Peyer's patch (tissue), 4 donors: ENCODE measurements at regions not wholly inside any gene's neighbourhood (a gene's known extent, or its start where the extent isn't known, plus 50 kb on each side); places are given as distances from the start of the nearest gene placed in this dataset.

Experiments used
- DNase-seq, 3 donors: peaks; one replicate each; pipeline ENCODE4 v3.0.0-alpha.2; 2017 to 2019
- H3K27ac ChIP-seq, 4 donors: fragments of 200-600 bp; sonication (generic); one replicate each; pipeline ENCODE4 v1.5.1; 2016 to 2019
- H3K27me3 ChIP-seq, 2 donors: fragments of 200-600 bp; sonication (generic); one replicate each; pipeline ENCODE4 v1.5.1; 2019
- H3K36me3 ChIP-seq, 3 donors: fragments of 200-600 bp; sonication (generic); one replicate each; pipeline ENCODE4 v1.5.1; 2016 to 2019
- H3K4me1 ChIP-seq, 4 donors: fragments of 200-600 bp; sonication (generic); one replicate each; pipeline ENCODE4 v1.5.1; 2016 to 2019
- H3K4me3 ChIP-seq, 4 donors: fragments of 200-600 bp; sonication (generic); 1 replicate in 3 of 4; 2 replicates in 1 of 4; pipeline ENCODE4 v1.5.1; 2016 to 2019; ENCODE audit warnings: mild to moderate bottlenecking in 1 of 4
- H3K9me3 ChIP-seq, 4 donors: fragments of 200-600 bp; sonication (generic); one replicate each; pipeline ENCODE4 v1.5.1; 2016 to 2019; ENCODE audit warnings: mild to moderate bottlenecking in 1 of 4
- CTCF ChIP-seq, 6 experiments: fragments of 450-650 bp in 4 of 6; fragments of 200-600 bp in 2 of 6; sonication (generic) in 1 of 6; IDR thresholded peaks; one replicate each; pipeline ENCODE4 v1.5.1; 2017 to 2019; ENCODE audit warnings: antibody characterized with exemption in 6 of 6, mild to moderate bottlenecking in 3 of 6, moderate library complexity in 1 of 6
- POLR2A ChIP-seq, 2 donors: fragments of 450-650 bp; IDR thresholded peaks; one replicate each; pipeline ENCODE4 v1.5.1; 2017; ENCODE audit warnings: antibody characterized with exemption in 2 of 2, mild to moderate bottlenecking in 2 of 2, moderate library complexity in 2 of 2

- H3K27ac ChIP-seq = no peak overlapping the region
- no peak for DNase-seq
Observed at GRCh38 chr6:14929291-14929690, 316.6 kb upstream of the JARID2 start.

GRCh38 chr6:14930366-14930989 is 315.4 kb upstream of the JARID2 start:
- H3K4me3 ChIP-seq = no peak overlapping the region
- H3K9me3 ChIP-seq = no peaks in the 10 kb centered on the region
- H3K36me3 ChIP-seq = no peaks in the 10 kb centered on the region
- H3K27me3 ChIP-seq = no peaks in the 10 kb centered on the region
- H3K4me1 ChIP-seq = peaks cover 0 to 8% (median 1%) of the 10 kb centered on the region in 4 donors
- H3K27ac ChIP-seq = peak overlapping the region in 1 of 4 donors; percentile 34
- DNase-seq = peak in 1 of 3 donors; percentile 62
- no peak for TF ChIP-seq POLR2A (IDR thresholded peaks at IDR 0.05)
- no peak for TF ChIP-seq CTCF (IDR thresholded peaks at IDR 0.05)

More at GRCh38 chr6:14929291-14929690, 316.6 kb upstream of the JARID2 start:
- no peaks in the 10 kb centered on the region for H3K36me3 ChIP-seq
- no peak overlapping the region for H3K4me3 ChIP-seq
- no peaks in the 10 kb centered on the region for H3K9me3 ChIP-seq
- H3K4me1 ChIP-seq = peaks cover 0 to 11% (median 1%) of the 10 kb centered on the region in 4 donors
- TF ChIP-seq CTCF (IDR thresholded peaks at IDR 0.05) = no peak
- TF ChIP-seq POLR2A (IDR thresholded peaks at IDR 0.05) = no peak
- H3K27me3 ChIP-seq = no peaks in the 10 kb centered on the region

- DNase-seq = no peak
Observed at GRCh38 chr6:14932485-14933182, 313.2 kb upstream of the JARID2 start.

GRCh38 chr6:14933183-14933544 is 312.7 kb upstream of the JARID2 start:
- no peak for TF ChIP-seq CTCF (IDR thresholded peaks at IDR 0.05)
- no peak for TF ChIP-seq POLR2A (IDR thresholded peaks at IDR 0.05)
- Histone ChIP-seq H3K27ac (no peak overlapping the region), H3K9me3 (no peaks in the 10 kb centered on the region), H3K4me3 (no peak overlapping the region), H3K27me3 (no peaks in the 10 kb centered on the region), H3K4me1 (peaks cover 0 to 8% (median 1%) of the 10 kb centered on the region in 4 donors), H3K36me3 (no peaks in the 10 kb centered on the region)
- DNase-seq = no peak

More at GRCh38 chr6:14932485-14933182, 313.2 kb upstream of the JARID2 start:
- no peaks in the 10 kb centered on the region for H3K36me3 ChIP-seq
- no peaks in the 10 kb centered on the region for H3K27me3 ChIP-seq
- TF ChIP-seq POLR2A (IDR thresholded peaks at IDR 0.05) (no peak), CTCF (IDR thresholded peaks at IDR 0.05) (no peak)
- H3K9me3 ChIP-seq = no peaks in the 10 kb centered on the region
- no peak overlapping the region for H3K4me3 ChIP-seq
- H3K27ac ChIP-seq = no peak overlapping the region
- peaks cover 0 to 8% (median 1%) of the 10 kb centered on the region in 4 donors for H3K4me1 ChIP-seq

GRCh38 chr6:14934013-14934412 is 311.9 kb upstream of the JARID2 start:
- TF ChIP-seq CTCF (IDR thresholded peaks at IDR 0.05) = no peak
- TF ChIP-seq POLR2A (IDR thresholded peaks at IDR 0.05) = no peak
- Histone ChIP-seq H3K4me3 (no peak overlapping the region), H3K36me3 (no peaks in the 10 kb centered on the region), H3K4me1 (peaks cover 0 to 8% (median 1%) of the 10 kb centered on the region in 4 donors), H3K9me3 (no peaks in the 10 kb centered on the region), H3K27me3 (no peaks in the 10 kb centered on the region), H3K27ac (no peak overlapping the region)
- no peak for DNase-seq
